SK-N-SH treated with all-trans-retinoic acid at 6 μM for 48 hours (cell line): ENCODE measurements at regions not wholly inside any gene's neighbourhood (a gene's known extent, or its start where the extent isn't known, plus 50 kb on each side); places are given as distances from the start of the nearest gene placed in this dataset.

Source experiments
- ATAC-seq: fragments of 200-7000 bp; cut with Tn5 transposase; 3 replicates; pipeline ENCODE4 v1.9.1; 2020; ENCODE audit warnings: mild to moderate bottlenecking, moderate library complexity
- ARNTL ChIP-seq: fragments of 450-650 bp; formaldehyde crosslinking; IDR thresholded peaks from 2 replicates; pipeline ENCODE4 v1.5.0; 2020; ENCODE audit warnings: low read depth, mild to moderate bottlenecking, moderate library complexity, borderline replicate concordance
- BACH2 ChIP-seq: fragments of 250-450 bp; sonication (Bioruptor Pico); IDR thresholded peaks from 2 replicates; pipeline ENCODE4 v1.9.0; 2021; ENCODE audit warnings: mild to moderate bottlenecking, borderline replicate concordance
- CREB5 ChIP-seq: fragments of 250-450 bp; sonication (Bioruptor Pico); IDR thresholded peaks from 2 replicates; pipeline ENCODE4 v1.5.1; 2020; ENCODE audit warnings: low read depth, mild to moderate bottlenecking, moderate library complexity
- CSDC2 ChIP-seq: fragments of 250-450 bp; sonication (Bioruptor Pico); IDR thresholded peaks from 2 replicates; pipeline ENCODE4 v1.5.0; 2020; ENCODE audit warnings: mild to moderate bottlenecking, moderate library complexity
- ESRRG ChIP-seq: fragments of 250-450 bp; sonication (Bioruptor Pico); IDR thresholded peaks from 2 replicates; pipeline ENCODE4 v1.6.1; 2021; ENCODE audit warnings: mild to moderate bottlenecking
- GLIS3 ChIP-seq: fragments of 250-450 bp; sonication (Bioruptor Pico); IDR thresholded peaks from 2 replicates; pipeline ENCODE4 v1.5.0; 2020; ENCODE audit warnings: mild to moderate bottlenecking, moderate library complexity
- ISL1 ChIP-seq: fragments of 250-450 bp; sonication (Bioruptor Pico); IDR thresholded peaks from 2 replicates; pipeline ENCODE4 v2.1.2; 2022; ENCODE audit warnings: mild to moderate bottlenecking, moderate library complexity
- OSR1 ChIP-seq: fragments of 250-450 bp; sonication (Bioruptor Pico); IDR thresholded peaks from 2 replicates; pipeline ENCODE4 v1.8.0; 2022; ENCODE audit warnings: moderate library complexity, mild to moderate bottlenecking, inconsistent platforms
- RARB ChIP-seq: fragments of 250-450 bp; sonication (Bioruptor Pico); IDR thresholded peaks from 2 replicates; pipeline ENCODE4 v1.8.0; 2021; ENCODE audit warnings: mild to moderate bottlenecking, moderate library complexity
- SNAI2 ChIP-seq: fragments of 250-450 bp; sonication (Bioruptor Pico); IDR thresholded peaks from 2 replicates; pipeline ENCODE4 v1.5.0; 2020; ENCODE audit warnings: mild to moderate bottlenecking, moderate library complexity
- TCF4 ChIP-seq: fragments of 250-450 bp; sonication (Bioruptor Pico); IDR thresholded peaks from 2 replicates; pipeline ENCODE4 v1.8.0; 2021; ENCODE audit warnings: mild to moderate bottlenecking, moderate library complexity, borderline replicate concordance
- ZFP3 ChIP-seq: fragments of 250-450 bp; sonication (Bioruptor Pico); IDR thresholded peaks from 2 replicates; pipeline ENCODE4 v1.5.0; 2020; ENCODE audit warnings: mild to moderate bottlenecking, moderate library complexity
- ZFP30 ChIP-seq: fragments of 450-650 bp; formaldehyde crosslinking; IDR thresholded peaks from 2 replicates; pipeline ENCODE4 v1.5.0; 2022; ENCODE audit warnings: mild to moderate bottlenecking, moderate library complexity
- ZNF565 ChIP-seq: fragments of 450-650 bp; formaldehyde crosslinking; conservative IDR thresholded peaks from 2 replicates; pipeline ENCODE4 v1.5.0; 2020; ENCODE audit warnings: low read depth, mild to moderate bottlenecking, moderate library complexity
- ZNF70 ChIP-seq: fragments of 450-650 bp; formaldehyde crosslinking; IDR thresholded peaks from 2 replicates; pipeline ENCODE4 v1.5.0; 2020; ENCODE audit warnings: mild to moderate bottlenecking, moderate library complexity
- ZNF8 ChIP-seq: fragments of 450-650 bp; formaldehyde crosslinking; IDR thresholded peaks from 2 replicates; pipeline ENCODE4 v1.5.0; 2020; ENCODE audit warnings: mild to moderate bottlenecking, moderate library complexity
- TF ChIP-seq, protein P1 (sequence below): fragments of 250-450 bp; sonication (Bioruptor Pico); IDR thresholded peaks from 2 replicates; pipeline ENCODE4 v1.5.0; 2020; ENCODE audit warnings: mild to moderate bottlenecking, moderate library complexity
- TF ChIP-seq, protein P2 (sequence below): fragments of 250-450 bp; sonication (Bioruptor Pico); IDR thresholded peaks from 2 replicates; pipeline ENCODE4 v1.8.0; 2020; ENCODE audit warnings: mild to moderate bottlenecking, moderate library complexity, borderline replicate concordance
- TF ChIP-seq, protein P3 (sequence below): fragments of 250-450 bp; sonication (Bioruptor Pico); IDR thresholded peaks from 2 replicates; pipeline ENCODE4 v1.5.1; 2021; ENCODE audit warnings: mild to moderate bottlenecking, moderate library complexity
- TF ChIP-seq, protein P4 (sequence below): fragments of 250-450 bp; sonication (Bioruptor Pico); IDR thresholded peaks from 2 replicates; pipeline ENCODE4 v1.8.0; 2021; ENCODE audit warnings: low read depth, mild to moderate bottlenecking, moderate library complexity, borderline replicate concordance

- ATAC-seq: no peak
- TF ChIP-seq ARNTL (no peak), ESRRG (CRISPR knock-in tag) (no peak), ZNF70 (CRISPR knock-in tag) (no peak), ZNF565 (CRISPR knock-in tag) (no peak), CREB5 (no peak), SNAI2 (CRISPR knock-in tag) (no peak), ZFP3 (CRISPR knock-in tag) (no peak), ZFP30 (CRISPR knock-in tag) (no peak), RARB (CRISPR knock-in tag) (no peak), OSR1 (CRISPR knock-in tag) (no peak), GLIS3 (CRISPR knock-in tag) (no peak), ISL1 (CRISPR knock-in tag) (no peak), ZNF8 (CRISPR knock-in tag) (no peak), CSDC2 (CRISPR knock-in tag) (no peak), TCF4 (CRISPR knock-in tag) (no peak)
- TF ChIP-seq, protein P1, sequence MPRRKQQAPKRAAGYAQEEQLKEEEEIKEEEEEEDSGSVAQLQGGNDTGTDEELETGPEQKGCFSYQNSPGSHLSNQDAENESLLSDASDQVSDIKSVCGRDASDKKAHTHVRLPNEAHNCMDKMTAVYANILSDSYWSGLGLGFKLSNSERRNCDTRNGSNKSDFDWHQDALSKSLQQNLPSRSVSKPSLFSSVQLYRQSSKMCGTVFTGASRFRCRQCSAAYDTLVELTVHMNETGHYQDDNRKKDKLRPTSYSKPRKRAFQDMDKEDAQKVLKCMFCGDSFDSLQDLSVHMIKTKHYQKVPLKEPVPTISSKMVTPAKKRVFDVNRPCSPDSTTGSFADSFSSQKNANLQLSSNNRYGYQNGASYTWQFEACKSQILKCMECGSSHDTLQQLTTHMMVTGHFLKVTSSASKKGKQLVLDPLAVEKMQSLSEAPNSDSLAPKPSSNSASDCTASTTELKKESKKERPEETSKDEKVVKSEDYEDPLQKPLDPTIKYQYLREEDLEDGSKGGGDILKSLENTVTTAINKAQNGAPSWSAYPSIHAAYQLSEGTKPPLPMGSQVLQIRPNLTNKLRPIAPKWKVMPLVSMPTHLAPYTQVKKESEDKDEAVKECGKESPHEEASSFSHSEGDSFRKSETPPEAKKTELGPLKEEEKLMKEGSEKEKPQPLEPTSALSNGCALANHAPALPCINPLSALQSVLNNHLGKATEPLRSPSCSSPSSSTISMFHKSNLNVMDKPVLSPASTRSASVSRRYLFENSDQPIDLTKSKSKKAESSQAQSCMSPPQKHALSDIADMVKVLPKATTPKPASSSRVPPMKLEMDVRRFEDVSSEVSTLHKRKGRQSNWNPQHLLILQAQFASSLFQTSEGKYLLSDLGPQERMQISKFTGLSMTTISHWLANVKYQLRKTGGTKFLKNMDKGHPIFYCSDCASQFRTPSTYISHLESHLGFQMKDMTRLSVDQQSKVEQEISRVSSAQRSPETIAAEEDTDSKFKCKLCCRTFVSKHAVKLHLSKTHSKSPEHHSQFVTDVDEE (CRISPR knock-in tag): no peak
These were observed 135.2 kb upstream of the CYYR1 start for GRCh38 chr21:26708223-26708800.

GRCh38 chr21:26707246-26707645 is 134.2 kb upstream of the CYYR1 start:
- TF ChIP-seq ZNF565 (CRISPR knock-in tag) (no peak), ZNF70 (CRISPR knock-in tag) (no peak), ISL1 (CRISPR knock-in tag) (no peak), ZFP30 (CRISPR knock-in tag) (no peak), RARB (CRISPR knock-in tag) (no peak), SNAI2 (CRISPR knock-in tag) (no peak), ZNF8 (CRISPR knock-in tag) (no peak), CSDC2 (CRISPR knock-in tag) (no peak), GLIS3 (CRISPR knock-in tag) (no peak), ARNTL (no peak), CREB5 (no peak)
- TF ChIP-seq, protein P2, sequence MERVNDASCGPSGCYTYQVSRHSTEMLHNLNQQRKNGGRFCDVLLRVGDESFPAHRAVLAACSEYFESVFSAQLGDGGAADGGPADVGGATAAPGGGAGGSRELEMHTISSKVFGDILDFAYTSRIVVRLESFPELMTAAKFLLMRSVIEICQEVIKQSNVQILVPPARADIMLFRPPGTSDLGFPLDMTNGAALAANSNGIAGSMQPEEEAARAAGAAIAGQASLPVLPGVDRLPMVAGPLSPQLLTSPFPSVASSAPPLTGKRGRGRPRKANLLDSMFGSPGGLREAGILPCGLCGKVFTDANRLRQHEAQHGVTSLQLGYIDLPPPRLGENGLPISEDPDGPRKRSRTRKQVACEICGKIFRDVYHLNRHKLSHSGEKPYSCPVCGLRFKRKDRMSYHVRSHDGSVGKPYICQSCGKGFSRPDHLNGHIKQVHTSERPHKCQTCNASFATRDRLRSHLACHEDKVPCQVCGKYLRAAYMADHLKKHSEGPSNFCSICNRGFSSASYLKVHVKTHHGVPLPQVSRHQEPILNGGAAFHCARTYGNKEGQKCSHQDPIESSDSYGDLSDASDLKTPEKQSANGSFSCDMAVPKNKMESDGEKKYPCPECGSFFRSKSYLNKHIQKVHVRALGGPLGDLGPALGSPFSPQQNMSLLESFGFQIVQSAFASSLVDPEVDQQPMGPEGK (CRISPR knock-in tag): no peak
- TF ChIP-seq, protein P3, sequence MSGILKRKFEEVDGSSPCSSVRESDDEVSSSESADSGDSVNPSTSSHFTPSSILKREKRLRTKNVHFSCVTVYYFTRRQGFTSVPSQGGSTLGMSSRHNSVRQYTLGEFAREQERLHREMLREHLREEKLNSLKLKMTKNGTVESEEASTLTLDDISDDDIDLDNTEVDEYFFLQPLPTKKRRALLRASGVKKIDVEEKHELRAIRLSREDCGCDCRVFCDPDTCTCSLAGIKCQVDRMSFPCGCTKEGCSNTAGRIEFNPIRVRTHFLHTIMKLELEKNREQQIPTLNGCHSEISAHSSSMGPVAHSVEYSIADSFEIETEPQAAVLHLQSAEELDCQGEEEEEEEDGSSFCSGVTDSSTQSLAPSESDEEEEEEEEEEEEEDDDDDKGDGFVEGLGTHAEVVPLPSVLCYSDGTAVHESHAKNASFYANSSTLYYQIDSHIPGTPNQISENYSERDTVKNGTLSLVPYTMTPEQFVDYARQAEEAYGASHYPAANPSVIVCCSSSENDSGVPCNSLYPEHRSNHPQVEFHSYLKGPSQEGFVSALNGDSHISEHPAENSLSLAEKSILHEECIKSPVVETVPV: no peak
- ATAC-seq: no peak

GRCh38 chr21:26698416-26698815 is 125.3 kb upstream of the CYYR1 start:
- no peak for ATAC-seq
- TF ChIP-seq, protein P3: no peak
- TF ChIP-seq, protein P1 (CRISPR knock-in tag): no peak
- TF ChIP-seq, protein P4, sequence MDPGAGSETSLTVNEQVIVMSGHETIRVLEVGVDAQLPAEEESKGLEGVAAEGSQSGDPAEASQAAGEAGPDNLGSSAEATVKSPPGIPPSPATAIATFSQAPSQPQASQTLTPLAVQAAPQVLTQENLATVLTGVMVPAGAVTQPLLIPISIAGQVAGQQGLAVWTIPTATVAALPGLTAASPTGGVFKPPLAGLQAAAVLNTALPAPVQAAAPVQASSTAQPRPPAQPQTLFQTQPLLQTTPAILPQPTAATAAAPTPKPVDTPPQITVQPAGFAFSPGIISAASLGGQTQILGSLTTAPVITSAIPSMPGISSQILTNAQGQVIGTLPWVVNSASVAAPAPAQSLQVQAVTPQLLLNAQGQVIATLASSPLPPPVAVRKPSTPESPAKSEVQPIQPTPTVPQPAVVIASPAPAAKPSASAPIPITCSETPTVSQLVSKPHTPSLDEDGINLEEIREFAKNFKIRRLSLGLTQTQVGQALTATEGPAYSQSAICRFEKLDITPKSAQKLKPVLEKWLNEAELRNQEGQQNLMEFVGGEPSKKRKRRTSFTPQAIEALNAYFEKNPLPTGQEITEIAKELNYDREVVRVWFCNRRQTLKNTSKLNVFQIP (CRISPR knock-in tag): no peak
- no peak for TF ChIP-seq CSDC2 (CRISPR knock-in tag)
- no peak for TF ChIP-seq ZFP30 (CRISPR knock-in tag)
- no peak for TF ChIP-seq BACH2 (CRISPR knock-in tag)
